Prostate gland (tissue), 2 donors: ENCODE measurements at regions not wholly inside any gene's neighbourhood (a gene's known extent, or its start where the extent isn't known, plus 50 kb on each side); places are given as distances from the start of the nearest gene placed in this dataset.

Source experiments
- CTCF ChIP-seq, 4 experiments: fragments of 200-600 bp in 2 of 4; fragments of 450-650 bp in 2 of 4; sonication (generic) in 2 of 4; IDR thresholded peaks; 1 replicate in 3 of 4; 2 replicates in 1 of 4; pipeline ENCODE4 v1.5.1; 2016 to 2019; ENCODE audit warnings: antibody characterized with exemption in 4 of 4, mild to moderate bottlenecking in 2 of 4, moderate library complexity in 2 of 4
- POLR2A ChIP-seq: fragments of 450-650 bp; IDR thresholded peaks from one replicate; pipeline ENCODE4 v1.6.1; 2016; ENCODE audit warnings: antibody characterized with exemption, mild to moderate bottlenecking

GRCh38 chrX:84865113-84865512, 138.6 kb upstream of the APOOL start:
- TF ChIP-seq CTCF (IDR thresholded peaks at IDR 0.05) (no peak), POLR2A (no peak)
